Lower leg skin (tissue), 4 donors: ENCODE measurements at regions not wholly inside any gene's neighbourhood (a gene's known extent, or its start where the extent isn't known, plus 50 kb on each side); places are given as distances from the start of the nearest gene placed in this dataset.

Source experiments
- DNase-seq, 2 donors: peaks; one replicate each; pipeline ENCODE4 v3.0.0-alpha.2; 2019; ENCODE audit warnings: low spot score in 2 of 2
- H3K4me3 ChIP-seq: fragments of 200-600 bp; sonication (generic); 2 replicates; pipeline ENCODE4 v1.5.1; 2017; ENCODE audit warnings: mild to moderate bottlenecking, low read depth; ENCODE audit not compliant: poor library complexity, severe bottlenecking
- CTCF ChIP-seq, 3 donors: fragments of 450-650 bp; IDR thresholded peaks; one replicate each; pipeline ENCODE4 v1.5.1; 2016; ENCODE audit warnings: antibody characterized with exemption in 3 of 3, mild to moderate bottlenecking in 3 of 3, moderate library complexity in 2 of 3
- POLR2A ChIP-seq, 2 donors: fragments of 450-650 bp; IDR thresholded peaks; one replicate each; pipeline ENCODE4 v1.6.1; 2016 to 2017; ENCODE audit warnings: antibody characterized with exemption in 2 of 2, mild to moderate bottlenecking in 1 of 2, moderate library complexity in 1 of 2
- WGBS, 2 donors: methylation state at CpG; one replicate each; pipeline ENCODE4 v1.1.5; 2018; 5-methylcytosine and 5-hydroxymethylcytosine counted together
- intact Hi-C: fragments of 100-400 bp; cut with DNase I; formaldehyde crosslinking; loops from one replicate; pipeline ENCODE4 v1.15.0; 2023; ENCODE audit warnings: low total_unique reads

GRCh38 chr5:81819556-81820317 is 68.8 kb upstream of the SSBP2 start:
- intact Hi-C loops = no loop called here
- H3K4me3 ChIP-seq = no peak overlapping the region
- TF ChIP-seq POLR2A (IDR thresholded peaks at IDR 0.05) (no peak), CTCF (IDR thresholded peaks at IDR 0.05) (no peak)
- DNase-seq = no peak
- 78 to 82% methylated on average over 6 of the region's 6 CpGs for WGBS, 2 donors

GRCh38 chr5:81817980-81818379 is 67.1 kb upstream of the SSBP2 start:
- intact Hi-C loops = no loop called here
- TF ChIP-seq CTCF (IDR thresholded peaks at IDR 0.05) = no peak
- TF ChIP-seq POLR2A (IDR thresholded peaks at IDR 0.05) = no peak
- 77 to 79% methylated on average over 5 of the region's 5 CpGs for WGBS, 2 donors
- H3K4me3 ChIP-seq = no peak overlapping the region
- DNase-seq = no peak

- H3K4me3 ChIP-seq = no peak overlapping the region
Observed at GRCh38 chr5:81817086-81817485, 66.2 kb upstream of the SSBP2 start.

GRCh38 chr5:81815321-81815720 is 64.4 kb upstream of the SSBP2 start:
- intact Hi-C loops = no loop called here
- WGBS, 2 donors = 92 to 96% methylated on average over 3 of the region's 3 CpGs
- TF ChIP-seq POLR2A (IDR thresholded peaks at IDR 0.05) (no peak), CTCF (IDR thresholded peaks at IDR 0.05) (no peak)
- H3K4me3 ChIP-seq = no peak overlapping the region
- no peak for DNase-seq

More at GRCh38 chr5:81817086-81817485, 66.2 kb upstream of the SSBP2 start:
- DNase-seq = no peak
- no peak for TF ChIP-seq CTCF (IDR thresholded peaks at IDR 0.05)
- TF ChIP-seq POLR2A (IDR thresholded peaks at IDR 0.05) = no peak
- intact Hi-C loops = no loop called here
- WGBS, 2 donors = 89% methylated on average over 3 of the region's 3 CpGs

GRCh38 chr5:81808106-81808505 is 57.2 kb upstream of the SSBP2 start:
- intact Hi-C loops = no loop called here
- H3K4me3 ChIP-seq = no peak overlapping the region
- TF ChIP-seq POLR2A (IDR thresholded peaks at IDR 0.05) (no peak), CTCF (IDR thresholded peaks at IDR 0.05) (no peak)
- DNase-seq = no peak

- DNase-seq = no peak
- intact Hi-C loops = no loop called here
Observed at GRCh38 chr5:81805086-81805485, 54.2 kb upstream of the SSBP2 start.

More at GRCh38 chr5:81805086-81805485, 54.2 kb upstream of the SSBP2 start:
- TF ChIP-seq CTCF (IDR thresholded peaks at IDR 0.05) (no peak), POLR2A (IDR thresholded peaks at IDR 0.05) (no peak)
- H3K4me3 ChIP-seq = no peak overlapping the region
